ENCODE measurements at regions not wholly inside any gene's neighbourhood (a gene's known extent, or its start where the extent isn't known, plus 50 kb on each side); places are given as distances from the start of the nearest gene placed in this dataset.
A peak's percentile ranks its signal among the peaks of the same experiment; 100 is the strongest.

GRCh38 chr4:147110473-147111367 lies 165.1 kb upstream of the TTC29 start:
- TF ChIP-seq CTCF (IDR thresholded peaks at IDR 0.05; ENCODE audit: low read depth, low read length): peak; percentile 70
- no peak for TF ChIP-seq EZH2phosphoT487 (IDR thresholded peaks at IDR 0.05; ENCODE audit: low read depth)
